GM23248 (cell line): ENCODE measurements at regions not wholly inside any gene's neighbourhood (a gene's known extent, or its start where the extent isn't known, plus 50 kb on each side); places are given as distances from the start of the nearest gene placed in this dataset.

Experiments used
- EZH2 ChIP-seq: fragments of 200-600 bp; sonication (generic); IDR thresholded peaks from 2 replicates; pipeline ENCODE4 v1.6.1; 2018; ENCODE audit warnings: antibody characterized with exemption, mild to moderate bottlenecking; ENCODE audit not compliant: insufficient read depth, poor library complexity, severe bottlenecking
- EZH2phosphoT487 ChIP-seq: fragments of 200-600 bp; sonication (generic); IDR thresholded peaks from 2 replicates; pipeline ENCODE4 v1.6.1; 2018; ENCODE audit warnings: antibody characterized with exemption, moderate library complexity, mild to moderate bottlenecking, low read depth; ENCODE audit not compliant: insufficient read depth

DNA sequence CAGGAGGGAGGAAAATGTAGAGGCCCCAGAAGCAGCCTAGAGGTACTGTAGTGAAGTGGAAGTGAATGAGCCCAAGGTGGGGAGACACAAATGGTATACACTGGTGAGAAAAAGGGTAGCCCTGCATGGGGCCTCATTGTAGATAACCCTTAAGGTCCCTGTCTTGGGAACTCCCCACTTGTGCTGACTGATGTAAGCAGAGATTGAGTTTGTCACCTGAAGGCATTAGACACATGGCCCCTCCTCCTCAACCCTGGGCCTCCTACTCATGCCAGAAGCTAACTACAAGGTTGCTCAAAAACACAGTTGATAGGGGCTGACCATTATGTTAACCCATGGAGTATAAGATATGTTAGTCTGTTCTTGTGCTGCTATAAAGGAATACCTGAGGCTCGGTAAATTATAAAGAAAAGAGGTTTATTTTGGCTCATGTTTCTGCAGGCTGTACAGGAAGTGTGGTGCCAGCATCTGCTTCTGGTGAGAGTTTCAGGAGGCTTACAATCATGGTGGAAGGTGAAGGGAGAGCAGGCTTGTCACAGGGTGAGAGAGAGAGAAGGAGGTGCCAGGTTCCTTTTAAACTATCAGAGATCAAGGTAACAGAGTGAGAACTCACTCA lies 84.6 kb upstream of the RNU6-1 start:
- no peak for TF ChIP-seq EZH2
- no peak for TF ChIP-seq EZH2phosphoT487
